ENCODE measurements at regions not wholly inside any gene's neighbourhood (a gene's known extent, or its start where the extent isn't known, plus 50 kb on each side); places are given as distances from the start of the nearest gene placed in this dataset.

DNA sequence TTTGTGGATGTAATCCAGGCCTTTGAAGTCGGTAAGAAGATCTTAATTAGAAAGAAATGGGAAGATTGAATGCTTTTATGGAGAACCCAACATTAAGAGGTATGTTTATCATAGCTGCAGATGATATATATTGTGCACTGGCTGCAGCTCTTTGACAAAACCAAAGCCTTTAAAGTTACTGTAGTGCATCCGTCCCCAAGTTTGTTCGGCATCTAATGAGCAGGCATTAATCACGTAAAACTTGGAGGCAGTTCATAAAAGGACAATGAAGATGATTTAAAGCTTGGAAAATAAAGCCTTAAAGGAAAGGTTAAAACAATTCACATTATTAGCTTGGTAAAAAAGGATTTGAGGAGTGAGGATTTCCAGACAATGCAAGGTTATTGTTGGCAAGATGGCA lies 150.8 kb upstream of the ARX start:
- H3K27ac Mint-ChIP-seq: no peak overlapping the region
- Histone ChIP-seq H4K20me1 (replicated peaks; ENCODE audit: insufficient read depth) (no peaks in the 10 kb centered on the region), H3K4me3 (no peak overlapping the region), H3K27me3 (ENCODE audit: insufficient read depth) (no peaks in the 10 kb centered on the region), H3K36me3 (ENCODE audit: insufficient read depth) (no peaks in the 10 kb centered on the region), H3K79me2 (replicated peaks; ENCODE audit: insufficient read depth) (no peaks in the 10 kb centered on the region), H3K4me1 (ENCODE audit: insufficient read depth) (no peaks in the 10 kb centered on the region), H3K4me2 (no peak overlapping the region), H3K27ac (ENCODE audit: low read depth) (no peak overlapping the region), H3K9me2 (ENCODE audit: insufficient read depth) (no peaks in the 10 kb centered on the region), H2AFZ (no peak overlapping the region), H3F3A (replicated peaks; ENCODE audit: low read depth) (no peaks in the 10 kb centered on the region)
- peaks cover 7% of the 10 kb centered on the region for H3K27me3 Mint-ChIP-seq (ENCODE audit: insufficient read depth, low read depth, poor library complexity)
- TF ChIP-seq, protein P1, sequence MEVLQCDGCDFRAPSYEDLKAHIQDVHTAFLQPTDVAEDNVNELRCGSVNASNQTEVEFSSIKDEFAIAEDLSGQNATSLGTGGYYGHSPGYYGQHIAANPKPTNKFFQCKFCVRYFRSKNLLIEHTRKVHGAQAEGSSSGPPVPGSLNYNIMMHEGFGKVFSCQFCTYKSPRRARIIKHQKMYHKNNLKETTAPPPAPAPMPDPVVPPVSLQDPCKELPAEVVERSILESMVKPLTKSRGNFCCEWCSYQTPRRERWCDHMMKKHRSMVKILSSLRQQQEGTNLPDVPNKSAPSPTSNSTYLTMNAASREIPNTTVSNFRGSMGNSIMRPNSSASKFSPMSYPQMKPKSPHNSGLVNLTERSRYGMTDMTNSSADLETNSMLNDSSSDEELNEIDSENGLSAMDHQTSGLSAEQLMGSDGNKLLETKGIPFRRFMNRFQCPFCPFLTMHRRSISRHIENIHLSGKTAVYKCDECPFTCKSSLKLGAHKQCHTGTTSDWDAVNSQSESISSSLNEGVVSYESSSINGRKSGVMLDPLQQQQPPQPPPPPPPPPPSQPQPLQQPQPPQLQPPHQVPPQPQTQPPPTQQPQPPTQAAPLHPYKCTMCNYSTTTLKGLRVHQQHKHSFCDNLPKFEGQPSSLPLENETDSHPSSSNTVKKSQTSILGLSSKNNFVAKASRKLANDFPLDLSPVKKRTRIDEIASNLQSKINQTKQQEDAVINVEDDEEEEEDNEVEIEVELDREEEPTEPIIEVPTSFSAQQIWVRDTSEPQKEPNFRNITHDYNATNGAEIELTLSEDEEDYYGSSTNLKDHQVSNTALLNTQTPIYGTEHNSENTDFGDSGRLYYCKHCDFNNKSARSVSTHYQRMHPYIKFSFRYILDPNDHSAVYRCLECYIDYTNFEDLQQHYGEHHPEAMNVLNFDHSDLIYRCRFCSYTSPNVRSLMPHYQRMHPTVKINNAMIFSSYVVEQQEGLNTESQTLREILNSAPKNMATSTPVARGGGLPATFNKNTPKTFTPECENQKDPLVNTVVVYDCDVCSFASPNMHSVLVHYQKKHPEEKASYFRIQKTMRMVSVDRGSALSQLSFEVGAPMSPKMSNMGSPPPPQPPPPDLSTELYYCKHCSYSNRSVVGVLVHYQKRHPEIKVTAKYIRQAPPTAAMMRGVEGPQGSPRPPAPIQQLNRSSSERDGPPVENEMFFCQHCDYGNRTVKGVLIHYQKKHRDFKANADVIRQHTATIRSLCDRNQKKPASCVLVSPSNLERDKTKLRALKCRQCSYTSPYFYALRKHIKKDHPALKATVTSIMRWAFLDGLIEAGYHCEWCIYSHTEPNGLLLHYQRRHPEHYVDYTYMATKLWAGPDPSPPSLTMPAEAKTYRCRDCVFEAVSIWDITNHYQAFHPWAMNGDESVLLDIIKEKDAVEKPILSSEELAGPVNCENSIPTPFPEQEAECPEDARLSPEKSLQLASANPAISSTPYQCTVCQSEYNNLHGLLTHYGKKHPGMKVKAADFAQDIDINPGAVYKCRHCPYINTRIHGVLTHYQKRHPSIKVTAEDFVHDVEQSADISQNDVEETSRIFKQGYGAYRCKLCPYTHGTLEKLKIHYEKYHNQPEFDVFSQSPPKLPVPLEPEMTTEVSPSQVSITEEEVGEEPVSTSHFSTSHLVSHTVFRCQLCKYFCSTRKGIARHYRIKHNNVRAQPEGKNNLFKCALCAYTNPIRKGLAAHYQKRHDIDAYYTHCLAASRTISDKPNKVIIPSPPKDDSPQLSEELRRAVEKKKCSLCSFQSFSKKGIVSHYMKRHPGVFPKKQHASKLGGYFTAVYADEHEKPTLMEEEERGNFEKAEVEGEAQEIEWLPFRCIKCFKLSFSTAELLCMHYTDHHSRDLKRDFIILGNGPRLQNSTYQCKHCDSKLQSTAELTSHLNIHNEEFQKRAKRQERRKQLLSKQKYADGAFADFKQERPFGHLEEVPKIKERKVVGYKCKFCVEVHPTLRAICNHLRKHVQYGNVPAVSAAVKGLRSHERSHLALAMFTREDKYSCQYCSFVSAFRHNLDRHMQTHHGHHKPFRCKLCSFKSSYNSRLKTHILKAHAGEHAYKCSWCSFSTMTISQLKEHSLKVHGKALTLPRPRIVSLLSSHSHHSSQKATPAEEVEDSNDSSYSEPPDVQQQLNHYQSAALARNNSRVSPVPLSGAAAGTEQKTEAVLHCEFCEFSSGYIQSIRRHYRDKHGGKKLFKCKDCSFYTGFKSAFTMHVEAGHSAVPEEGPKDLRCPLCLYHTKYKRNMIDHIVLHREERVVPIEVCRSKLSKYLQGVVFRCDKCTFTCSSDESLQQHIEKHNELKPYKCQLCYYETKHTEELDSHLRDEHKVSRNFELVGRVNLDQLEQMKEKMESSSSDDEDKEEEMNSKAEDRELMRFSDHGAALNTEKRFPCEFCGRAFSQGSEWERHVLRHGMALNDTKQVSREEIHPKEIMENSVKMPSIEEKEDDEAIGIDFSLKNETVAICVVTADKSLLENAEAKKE (CRISPR knock-in tag; IDR thresholded peaks at IDR 0.05): no peak
- TF ChIP-seq EZH2 (IDR thresholded peaks at IDR 0.05; ENCODE audit: low read depth, unreplicated experiment) (no peak), ZNF331 (CRISPR knock-in tag; IDR thresholded peaks at IDR 0.05; ENCODE audit: low read depth) (no peak), ZNF114 (CRISPR knock-in tag; IDR thresholded peaks at IDR 0.05) (no peak), POLR2AphosphoS5 (IDR thresholded peaks at IDR 0.05; ENCODE audit: low read depth) (no peak), JUNB (IDR thresholded peaks at IDR 0.05; ENCODE audit: unreplicated experiment) (no peak)
- TF ChIP-seq, protein P2, sequence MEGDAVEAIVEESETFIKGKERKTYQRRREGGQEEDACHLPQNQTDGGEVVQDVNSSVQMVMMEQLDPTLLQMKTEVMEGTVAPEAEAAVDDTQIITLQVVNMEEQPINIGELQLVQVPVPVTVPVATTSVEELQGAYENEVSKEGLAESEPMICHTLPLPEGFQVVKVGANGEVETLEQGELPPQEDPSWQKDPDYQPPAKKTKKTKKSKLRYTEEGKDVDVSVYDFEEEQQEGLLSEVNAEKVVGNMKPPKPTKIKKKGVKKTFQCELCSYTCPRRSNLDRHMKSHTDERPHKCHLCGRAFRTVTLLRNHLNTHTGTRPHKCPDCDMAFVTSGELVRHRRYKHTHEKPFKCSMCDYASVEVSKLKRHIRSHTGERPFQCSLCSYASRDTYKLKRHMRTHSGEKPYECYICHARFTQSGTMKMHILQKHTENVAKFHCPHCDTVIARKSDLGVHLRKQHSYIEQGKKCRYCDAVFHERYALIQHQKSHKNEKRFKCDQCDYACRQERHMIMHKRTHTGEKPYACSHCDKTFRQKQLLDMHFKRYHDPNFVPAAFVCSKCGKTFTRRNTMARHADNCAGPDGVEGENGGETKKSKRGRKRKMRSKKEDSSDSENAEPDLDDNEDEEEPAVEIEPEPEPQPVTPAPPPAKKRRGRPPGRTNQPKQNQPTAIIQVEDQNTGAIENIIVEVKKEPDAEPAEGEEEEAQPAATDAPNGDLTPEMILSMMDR (conservative IDR thresholded peaks at IDR 0.05; ENCODE audit: low read depth in 2 of 2): no peak
- DNase-seq (ENCODE audit: low spot score) (no peak), ATAC-seq (no peak)
- H3K36me3 Mint-ChIP-seq (ENCODE audit: low read depth): no peaks in the 10 kb centered on the region
- H3K4me3 Mint-ChIP-seq: no peak overlapping the region
- H3K4me1 Mint-ChIP-seq: no peaks in the 10 kb centered on the region; the same call in 1 of the 3 replicates
- H3K9me3 Mint-ChIP-seq: no peaks in the 10 kb centered on the region
